ENCODE measurements at regions not wholly inside any gene's neighbourhood (a gene's known extent, or its start where the extent isn't known, plus 50 kb on each side); places are given as distances from the start of the nearest gene placed in this dataset.

GRCh38 chr1:38213646-38214434 is 167.2 kb upstream of the POU3F1 start:
- TF ChIP-seq ZNF462 (CRISPR knock-in tag; IDR thresholded peaks at IDR 0.05) (no peak), CREB1 (CRISPR knock-in tag; IDR thresholded peaks at IDR 0.05; ENCODE audit: low read depth) (no peak), POLR2AphosphoS5 (IDR thresholded peaks at IDR 0.05; ENCODE audit: low read depth) (no peak)
- Histone ChIP-seq H3K79me2 (replicated peaks; ENCODE audit: insufficient read depth) (no peaks in the 10 kb centered on the region), H3K27ac (ENCODE audit: low read depth) (no peak overlapping the region), H3K27me3 (ENCODE audit: insufficient read depth) (peaks cover 3% of the 10 kb centered on the region; the same call in 1 of the 2 replicates), H4K20me1 (replicated peaks; ENCODE audit: insufficient read depth) (no peaks in the 10 kb centered on the region), H3F3A (replicated peaks; ENCODE audit: low read depth) (no peaks in the 10 kb centered on the region), H2AFZ (peak overlapping the region; percentile 59; the same call in 1 of the 2 replicates), H3K9me2 (ENCODE audit: insufficient read depth) (no peaks in the 10 kb centered on the region), H3K36me3 (ENCODE audit: insufficient read depth) (no peaks in the 10 kb centered on the region), H3K4me2 (no peak overlapping the region), H3K4me1 (ENCODE audit: insufficient read depth) (peaks cover under 1% of the 10 kb centered on the region; the same call in 1 of the 2 replicates), H3K4me3 (no peak overlapping the region)
- no peak overlapping the region for H3K4me3 Mint-ChIP-seq
- no peak overlapping the region for H3K27ac Mint-ChIP-seq
- peaks cover 11% of the 10 kb centered on the region for H3K4me1 Mint-ChIP-seq
- DNase-seq (ENCODE audit: low spot score) (no peak), ATAC-seq (peak; percentile 70)
- no peaks in the 10 kb centered on the region for H3K9me3 Mint-ChIP-seq
- H3K27me3 Mint-ChIP-seq (ENCODE audit: insufficient read depth, low read depth, poor library complexity): peaks cover 19% of the 10 kb centered on the region
- H3K36me3 Mint-ChIP-seq (ENCODE audit: low read depth): no peaks in the 10 kb centered on the region; the same call in 2 of the 3 replicates

DNA sequence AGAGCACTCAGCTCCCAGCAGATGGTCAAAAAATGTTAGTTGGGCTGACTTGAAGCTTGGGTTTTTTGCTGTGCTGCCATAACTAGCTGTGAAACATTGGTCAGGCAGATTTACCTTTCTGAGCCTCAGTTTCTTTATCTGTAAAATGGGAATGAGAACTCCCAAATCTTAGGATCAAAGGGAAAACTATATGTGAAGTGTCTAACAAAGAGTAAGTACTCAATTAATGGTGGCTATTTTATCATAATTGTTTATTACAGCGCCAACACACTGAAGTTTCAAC is 164.2 kb upstream of the POU3F1 start:
- Mint-ChIP-seq H3K36me3 (ENCODE audit: low read depth) (no peaks in the 10 kb centered on the region), H3K27me3 (ENCODE audit: insufficient read depth, low read depth, poor library complexity) (peaks cover 19% of the 10 kb centered on the region), H3K4me1 (peaks cover 2% of the 10 kb centered on the region; the same call in 2 of the 3 replicates), H3K4me3 (no peak overlapping the region), H3K9me3 (no peaks in the 10 kb centered on the region), H3K27ac (no peak overlapping the region)
- no peaks in the 10 kb centered on the region for H3F3A ChIP-seq (replicated peaks; ENCODE audit: low read depth)
- H4K20me1 ChIP-seq (replicated peaks; ENCODE audit: insufficient read depth): no peaks in the 10 kb centered on the region
- H3K36me3 ChIP-seq (ENCODE audit: insufficient read depth): no peaks in the 10 kb centered on the region
- H3K4me1 ChIP-seq (ENCODE audit: insufficient read depth): no peaks in the 10 kb centered on the region
- no peaks in the 10 kb centered on the region for H3K9me2 ChIP-seq (ENCODE audit: insufficient read depth)
- H3K27ac ChIP-seq (ENCODE audit: low read depth): no peak overlapping the region
- DNase-seq (ENCODE audit: low spot score) (no peak), ATAC-seq (no peak)
- H2AFZ ChIP-seq: no peak overlapping the region
- no peak overlapping the region for H3K4me3 ChIP-seq
- no peaks in the 10 kb centered on the region for H3K27me3 ChIP-seq (ENCODE audit: insufficient read depth)
- no peaks in the 10 kb centered on the region for H3K79me2 ChIP-seq (replicated peaks; ENCODE audit: insufficient read depth)
- no peak for TF ChIP-seq ETS1 (IDR thresholded peaks at IDR 0.05)
- H3K4me2 ChIP-seq: no peak overlapping the region

Measured in GM23338 (cell line).